ENCODE measurements at regions not wholly inside any gene's neighbourhood (a gene's known extent, or its start where the extent isn't known, plus 50 kb on each side); places are given as distances from the start of the nearest gene placed in this dataset.

DNA sequence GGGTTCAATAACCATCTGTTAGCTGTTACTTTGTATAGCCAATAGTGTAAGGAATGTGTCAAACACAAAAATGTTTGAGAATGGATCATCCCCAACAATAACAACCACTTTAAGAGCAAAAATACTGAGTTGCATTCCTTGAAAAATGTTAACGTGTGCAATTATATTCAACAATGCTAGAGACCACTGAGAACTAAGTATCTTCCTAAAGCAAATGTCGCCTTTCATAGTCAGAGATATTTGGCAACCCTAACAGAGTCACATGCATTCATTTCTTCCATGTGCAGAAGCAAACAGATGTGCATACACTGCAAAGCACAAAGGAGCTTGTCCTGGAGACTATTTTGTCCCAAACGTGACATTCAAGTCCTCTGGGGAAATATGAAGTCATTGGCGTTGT, 448.6 kb downstream of the GJA1 start:
- TF ChIP-seq BRCA1 (IDR thresholded peaks at IDR 0.05; ENCODE audit: low read depth, low read length) (no peak), IRF4 (IDR thresholded peaks at IDR 0.05; ENCODE audit: low read depth, low read length) (no peak), ZNF384 (IDR thresholded peaks at IDR 0.05; ENCODE audit: borderline replicate concordance, low read depth, low read length) (no peak), ZZZ3 (IDR thresholded peaks at IDR 0.05; ENCODE audit: control insufficient read depth, insufficient read length, low read depth) (no peak), MTA2 (IDR thresholded peaks at IDR 0.05; ENCODE audit: low read depth) (no peak), CREB1 (IDR thresholded peaks at IDR 0.05; ENCODE audit: low read depth) (no peak), BACH1 (IDR thresholded peaks at IDR 0.05; ENCODE audit: borderline replicate concordance) (no peak), WRNIP1 (IDR thresholded peaks at IDR 0.05; ENCODE audit: borderline replicate concordance, low read depth, low read length) (no peak), ATF7 (IDR thresholded peaks at IDR 0.05; ENCODE audit: low read depth) (no peak), FOXK2 (IDR thresholded peaks at IDR 0.05) (no peak), EGR1 (IDR thresholded peaks at IDR 0.05; ENCODE audit: borderline replicate concordance in 1 of 2, low read depth in 2 of 2, low read length in 2 of 2) (no peak), TAF1 (IDR thresholded peaks at IDR 0.05; ENCODE audit: borderline replicate concordance, low read depth, low read length) (no peak)
- TF ChIP-seq, protein P1, sequence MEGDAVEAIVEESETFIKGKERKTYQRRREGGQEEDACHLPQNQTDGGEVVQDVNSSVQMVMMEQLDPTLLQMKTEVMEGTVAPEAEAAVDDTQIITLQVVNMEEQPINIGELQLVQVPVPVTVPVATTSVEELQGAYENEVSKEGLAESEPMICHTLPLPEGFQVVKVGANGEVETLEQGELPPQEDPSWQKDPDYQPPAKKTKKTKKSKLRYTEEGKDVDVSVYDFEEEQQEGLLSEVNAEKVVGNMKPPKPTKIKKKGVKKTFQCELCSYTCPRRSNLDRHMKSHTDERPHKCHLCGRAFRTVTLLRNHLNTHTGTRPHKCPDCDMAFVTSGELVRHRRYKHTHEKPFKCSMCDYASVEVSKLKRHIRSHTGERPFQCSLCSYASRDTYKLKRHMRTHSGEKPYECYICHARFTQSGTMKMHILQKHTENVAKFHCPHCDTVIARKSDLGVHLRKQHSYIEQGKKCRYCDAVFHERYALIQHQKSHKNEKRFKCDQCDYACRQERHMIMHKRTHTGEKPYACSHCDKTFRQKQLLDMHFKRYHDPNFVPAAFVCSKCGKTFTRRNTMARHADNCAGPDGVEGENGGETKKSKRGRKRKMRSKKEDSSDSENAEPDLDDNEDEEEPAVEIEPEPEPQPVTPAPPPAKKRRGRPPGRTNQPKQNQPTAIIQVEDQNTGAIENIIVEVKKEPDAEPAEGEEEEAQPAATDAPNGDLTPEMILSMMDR (IDR thresholded peaks at IDR 0.05 in 2 of 3, conservative IDR thresholded peaks at IDR 0.05 in 1 of 3; ENCODE audit: control insufficient read depth in 2 of 3, extremely low read depth in 1 of 3, insufficient read depth in 1 of 3, low read depth in 3 of 3, low read length in 3 of 3), result no peak

Data from GM12878 (cell line).